ENCODE measurements at regions not wholly inside any gene's neighbourhood (a gene's known extent, or its start where the extent isn't known, plus 50 kb on each side); places are given as distances from the start of the nearest gene placed in this dataset.

DNA sequence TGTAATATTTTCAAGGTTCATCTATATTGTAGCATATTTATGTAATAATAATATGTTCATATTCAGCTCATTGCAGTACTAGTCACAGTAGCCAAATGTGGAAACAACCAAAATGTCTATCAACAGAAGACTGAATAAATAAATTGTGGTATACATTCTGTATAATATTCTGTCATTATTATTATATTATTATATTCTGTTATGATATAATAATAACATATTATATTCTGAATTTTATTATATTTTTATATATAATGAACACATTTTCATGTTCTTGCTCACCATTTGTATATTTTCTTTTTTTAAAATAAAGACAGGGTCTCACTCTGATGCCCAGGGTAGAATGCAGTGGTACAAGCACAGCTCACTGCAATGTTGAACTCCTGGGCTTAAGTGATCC, 91.2 kb upstream of the STARD3NL start:
- DNase-seq = no peak

GRCh38 chr7:38102507-38102906, 75.5 kb upstream of the STARD3NL start:
- no peak for DNase-seq

- DNase-seq = no peak
Measured at GRCh38 chr7:38105874-38106483, 72.1 kb upstream of the STARD3NL start.

DNA sequence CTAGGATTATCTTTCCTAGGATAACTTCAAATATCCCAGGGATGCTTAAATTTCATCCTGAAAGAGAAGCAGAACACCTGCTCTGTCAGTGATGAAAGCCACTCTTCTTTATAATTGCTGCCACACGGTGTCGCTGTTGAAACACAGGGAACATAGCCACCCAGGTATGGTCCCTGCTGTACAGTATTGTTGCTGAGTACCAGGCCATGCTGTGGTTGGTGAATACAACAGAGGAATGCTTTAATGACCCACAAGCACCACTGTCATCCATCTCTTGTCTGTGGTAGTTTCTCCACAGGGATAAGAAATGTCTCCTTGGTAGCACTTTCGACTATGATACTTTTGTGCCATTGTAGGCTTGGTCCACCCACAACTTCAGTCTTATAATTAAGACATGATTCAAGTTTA, 70.6 kb upstream of the STARD3NL start:
- peak; percentile 49 for DNase-seq

GRCh38 chr7:38112075-38112474, 66.0 kb upstream of the STARD3NL start:
- DNase-seq = no peak

DNA sequence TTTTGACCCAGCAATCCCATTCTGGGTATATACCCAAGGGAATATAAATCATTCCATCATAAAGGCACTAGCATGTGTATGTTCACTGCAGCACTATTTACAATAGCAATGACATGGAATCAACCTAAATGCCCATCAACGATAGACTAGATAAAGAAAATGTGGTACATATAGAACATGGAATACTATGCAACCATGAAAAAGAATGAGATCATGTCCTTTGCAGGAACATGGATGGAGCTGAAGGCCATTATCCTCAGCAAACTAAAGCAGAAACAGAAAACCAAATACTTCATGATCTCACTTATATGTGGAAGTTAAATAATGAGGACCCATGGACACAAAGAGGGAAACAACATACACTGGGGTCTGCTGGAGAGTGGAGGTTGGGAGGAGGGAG, 58.0 kb upstream of the STARD3NL start:
- DNase-seq = no peak

DNA sequence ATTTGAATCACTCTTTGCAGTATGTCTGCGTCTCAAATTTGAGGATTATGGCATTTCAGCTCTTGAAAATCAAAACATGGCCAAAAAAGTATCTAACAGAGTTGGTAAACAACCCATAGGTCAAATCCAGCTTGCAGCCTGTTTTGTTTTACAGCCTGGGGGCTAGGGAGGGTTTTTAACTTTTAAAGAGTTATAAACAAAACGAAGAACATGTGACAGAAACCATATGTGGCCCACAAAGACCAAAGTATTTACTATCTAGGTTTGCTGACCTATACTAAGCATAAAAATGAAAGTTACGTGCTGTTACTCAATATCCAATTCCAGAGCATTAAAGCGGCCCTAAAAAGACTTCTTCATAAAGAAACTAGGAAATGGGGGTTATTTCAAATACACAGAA, 55.5 kb upstream of the STARD3NL start:
- no peak for DNase-seq

GRCh38 chr7:38123494-38123893, 54.6 kb upstream of the STARD3NL start:
- DNase-seq = no peak

DNA sequence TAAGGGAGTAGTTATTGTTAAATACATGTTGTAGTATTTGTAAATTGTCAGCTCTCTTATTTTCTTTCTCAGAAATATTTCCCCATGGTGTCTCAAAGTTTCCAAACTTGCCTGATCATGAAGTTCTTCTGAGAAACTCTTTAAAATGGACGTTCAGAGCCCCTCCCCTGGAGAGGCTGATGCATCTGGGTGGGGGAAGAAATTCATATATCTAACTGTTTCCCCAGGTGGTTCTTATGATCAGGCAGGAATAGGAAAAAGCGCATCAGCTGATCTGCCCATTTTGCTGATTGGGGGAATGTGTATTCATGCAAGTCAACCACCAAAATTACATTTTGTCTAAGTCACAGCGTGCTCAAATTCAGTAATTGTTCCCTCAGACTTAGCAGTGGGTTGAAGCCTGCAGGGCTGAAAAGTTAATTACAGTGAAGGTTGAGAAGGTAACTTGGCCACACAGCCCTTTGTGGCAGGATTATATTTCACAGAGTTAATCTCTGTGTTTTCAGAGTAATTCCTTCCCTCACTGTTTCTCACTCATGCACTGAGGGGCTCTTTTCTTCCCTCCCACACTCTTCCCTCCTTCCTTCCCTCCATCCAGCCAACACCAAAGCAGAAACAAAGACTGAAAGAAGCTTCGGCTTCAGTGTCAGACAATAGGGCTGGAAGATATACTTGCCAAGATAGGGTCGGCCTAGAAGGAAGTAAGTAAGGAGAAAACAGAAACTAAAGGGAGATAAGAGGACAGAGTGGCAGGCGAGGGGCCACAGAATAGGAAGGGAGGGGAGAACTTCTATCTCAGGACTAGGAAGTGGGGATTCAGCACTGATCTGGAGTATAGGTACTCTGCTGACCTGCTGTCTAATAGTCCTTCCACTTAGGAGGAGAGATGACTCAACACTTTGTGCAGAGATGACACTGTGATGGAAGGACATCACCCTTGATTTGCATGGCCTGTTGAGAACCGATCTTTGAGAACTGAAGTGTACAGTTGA, 50.5 kb upstream of the STARD3NL start:
- no peak for DNase-seq

Measured in NCI-H187 treated with DMSO at 0.1 percent for 48 hours (cell line).